ENCODE measurements at regions not wholly inside any gene's neighbourhood (a gene's known extent, or its start where the extent isn't known, plus 50 kb on each side); places are given as distances from the start of the nearest gene placed in this dataset.

- no peaks in the 10 kb centered on the region for H3K36me3 ChIP-seq (ENCODE audit: low read depth)
- ATAC-seq (no peak), DNase-seq (no peak)
- H3K4me3 ChIP-seq, result no peak overlapping the region
- H3K4me1 ChIP-seq (ENCODE audit: low read depth), result no peaks in the 10 kb centered on the region
- TF ChIP-seq CTCF (IDR thresholded peaks at IDR 0.05), result no peak
- no peaks in the 10 kb centered on the region for H3K9me3 ChIP-seq
- intact Hi-C loops (cut with DNase I, micrococcal nuclease), result no loop called here
These were observed 97.6 kb downstream of the TM2D1 start for GRCh38 chr1:61627365-61627764.

GRCh38 chr1:61626816-61627215 lies 98.1 kb downstream of the TM2D1 start:
- Histone ChIP-seq H3K9me3 (no peaks in the 10 kb centered on the region), H3K4me3 (no peak overlapping the region), H3K36me3 (ENCODE audit: low read depth) (no peaks in the 10 kb centered on the region), H3K4me1 (ENCODE audit: low read depth) (no peaks in the 10 kb centered on the region)
- intact Hi-C loops (cut with DNase I, micrococcal nuclease), result no loop called here
- no peak for DNase-seq
- no peak for TF ChIP-seq CTCF (IDR thresholded peaks at IDR 0.05)
- ATAC-seq, result no peak

- intact Hi-C loops (cut with DNase I, micrococcal nuclease), result no loop called here
- no peaks in the 10 kb centered on the region for H3K9me3 ChIP-seq
- no peaks in the 10 kb centered on the region for H3K4me1 ChIP-seq (ENCODE audit: low read depth)
- no peak overlapping the region for H3K4me3 ChIP-seq
- H3K36me3 ChIP-seq (ENCODE audit: low read depth), result no peaks in the 10 kb centered on the region
- ATAC-seq (no peak), DNase-seq (no peak)
- TF ChIP-seq CTCF (IDR thresholded peaks at IDR 0.05), result no peak
These were observed 101.1 kb downstream of the TM2D1 start for GRCh38 chr1:61623852-61624251.

- Histone ChIP-seq H3K4me1 (ENCODE audit: low read depth) (no peaks in the 10 kb centered on the region), H3K36me3 (ENCODE audit: low read depth) (no peaks in the 10 kb centered on the region), H3K4me3 (no peak overlapping the region), H3K9me3 (no peaks in the 10 kb centered on the region)
- no peak for ATAC-seq
- intact Hi-C loops (cut with DNase I, micrococcal nuclease), result no loop called here
- DNase-seq, result no peak
- TF ChIP-seq CTCF (IDR thresholded peaks at IDR 0.05), result no peak
These were observed 104.4 kb downstream of the TM2D1 start for GRCh38 chr1:61620536-61620935.

- DNase-seq (no peak), ATAC-seq (no peak)
- Histone ChIP-seq H3K4me1 (ENCODE audit: low read depth) (no peaks in the 10 kb centered on the region), H3K9me3 (no peaks in the 10 kb centered on the region), H3K36me3 (ENCODE audit: low read depth) (no peaks in the 10 kb centered on the region), H3K4me3 (no peak overlapping the region)
- intact Hi-C loops (cut with DNase I, micrococcal nuclease), result no loop called here
- no peak for TF ChIP-seq CTCF (IDR thresholded peaks at IDR 0.05)
These were observed 106.2 kb downstream of the TM2D1 start for GRCh38 chr1:61618755-61619154.

- Histone ChIP-seq H3K4me1 (ENCODE audit: low read depth) (no peaks in the 10 kb centered on the region), H3K4me3 (no peak overlapping the region), H3K9me3 (no peaks in the 10 kb centered on the region), H3K36me3 (ENCODE audit: low read depth) (no peaks in the 10 kb centered on the region)
- DNase-seq (no peak), ATAC-seq (no peak)
- intact Hi-C loops (cut with DNase I, micrococcal nuclease), result no loop called here
- TF ChIP-seq CTCF (IDR thresholded peaks at IDR 0.05), result no peak
These were observed 106.7 kb downstream of the TM2D1 start for GRCh38 chr1:61618193-61618592.
